ENCODE measurements at regions not wholly inside any gene's neighbourhood (a gene's known extent, or its start where the extent isn't known, plus 50 kb on each side); places are given as distances from the start of the nearest gene placed in this dataset.

- Histone ChIP-seq H3K9me3 (ENCODE audit: control insufficient read depth, low read depth, low read length) (no peaks in the 10 kb centered on the region), H3K27me3 (ENCODE audit: control insufficient read depth, insufficient read depth, low read length) (no peaks in the 10 kb centered on the region), H3K4me3 (ENCODE audit: low read length) (no peak overlapping the region), H3K36me3 (ENCODE audit: control insufficient read depth, low read depth, low read length) (no peaks in the 10 kb centered on the region), H3K9ac (ENCODE audit: low read length) (no peak overlapping the region), H3K4me1 (ENCODE audit: control insufficient read depth, low read depth, low read length) (no peaks in the 10 kb centered on the region), H3K27ac (ENCODE audit: low read length) (no peak overlapping the region)
These were observed 239.0 kb downstream of the OSR1 start for GRCh38 chr2:19119326-19120001.

GRCh38 chr2:19116918-19117317 is 241.5 kb downstream of the OSR1 start:
- Histone ChIP-seq H3K9ac (ENCODE audit: low read length) (no peak overlapping the region), H3K9me3 (ENCODE audit: control insufficient read depth, low read depth, low read length) (no peaks in the 10 kb centered on the region), H3K4me3 (ENCODE audit: low read length) (no peak overlapping the region), H3K27ac (ENCODE audit: low read length) (no peak overlapping the region), H3K4me1 (ENCODE audit: control insufficient read depth, low read depth, low read length) (no peaks in the 10 kb centered on the region), H3K27me3 (ENCODE audit: control insufficient read depth, insufficient read depth, low read length) (no peaks in the 10 kb centered on the region), H3K36me3 (ENCODE audit: control insufficient read depth, low read depth, low read length) (no peaks in the 10 kb centered on the region)

- Histone ChIP-seq H3K4me1 (ENCODE audit: control insufficient read depth, low read depth, low read length) (no peaks in the 10 kb centered on the region), H3K9me3 (ENCODE audit: control insufficient read depth, low read depth, low read length) (no peaks in the 10 kb centered on the region), H3K27ac (ENCODE audit: low read length) (no peak overlapping the region), H3K9ac (ENCODE audit: low read length) (no peak overlapping the region), H3K36me3 (ENCODE audit: control insufficient read depth, low read depth, low read length) (no peaks in the 10 kb centered on the region), H3K4me3 (ENCODE audit: low read length) (no peak overlapping the region), H3K27me3 (ENCODE audit: control insufficient read depth, insufficient read depth, low read length) (no peaks in the 10 kb centered on the region)
These were observed 243.6 kb downstream of the OSR1 start for GRCh38 chr2:19114754-19115231.

GRCh38 chr2:19114126-19114525 is 244.3 kb downstream of the OSR1 start:
- Histone ChIP-seq H3K27ac (ENCODE audit: low read length) (no peak overlapping the region), H3K4me1 (ENCODE audit: control insufficient read depth, low read depth, low read length) (no peaks in the 10 kb centered on the region)

GRCh38 chr2:19111354-19111753 is 247.1 kb downstream of the OSR1 start:
- no peak overlapping the region for H3K27ac ChIP-seq (ENCODE audit: low read length)
- no peak overlapping the region for H3K4me3 ChIP-seq (ENCODE audit: low read length)
- H3K9ac ChIP-seq (ENCODE audit: low read length): no peak overlapping the region
- no peaks in the 10 kb centered on the region for H3K9me3 ChIP-seq (ENCODE audit: control insufficient read depth, low read depth, low read length)
- H3K4me1 ChIP-seq (ENCODE audit: control insufficient read depth, low read depth, low read length): no peaks in the 10 kb centered on the region
- no peaks in the 10 kb centered on the region for H3K36me3 ChIP-seq (ENCODE audit: control insufficient read depth, low read depth, low read length)
- no peaks in the 10 kb centered on the region for H3K27me3 ChIP-seq (ENCODE audit: control insufficient read depth, insufficient read depth, low read length)

More at GRCh38 chr2:19114126-19114525, 244.3 kb downstream of the OSR1 start:
- Histone ChIP-seq H3K27me3 (ENCODE audit: control insufficient read depth, insufficient read depth, low read length) (no peaks in the 10 kb centered on the region), H3K9me3 (ENCODE audit: control insufficient read depth, low read depth, low read length) (no peaks in the 10 kb centered on the region), H3K36me3 (ENCODE audit: control insufficient read depth, low read depth, low read length) (no peaks in the 10 kb centered on the region), H3K9ac (ENCODE audit: low read length) (no peak overlapping the region), H3K4me3 (ENCODE audit: low read length) (no peak overlapping the region)

- Histone ChIP-seq H3K4me1 (ENCODE audit: control insufficient read depth, low read depth, low read length) (no peaks in the 10 kb centered on the region), H3K9ac (ENCODE audit: low read length) (no peak overlapping the region), H3K4me3 (ENCODE audit: low read length) (no peak overlapping the region), H3K9me3 (ENCODE audit: control insufficient read depth, low read depth, low read length) (no peaks in the 10 kb centered on the region), H3K27ac (ENCODE audit: low read length) (no peak overlapping the region), H3K27me3 (ENCODE audit: control insufficient read depth, insufficient read depth, low read length) (no peaks in the 10 kb centered on the region), H3K36me3 (ENCODE audit: control insufficient read depth, low read depth, low read length) (no peaks in the 10 kb centered on the region)
These were observed 248.9 kb downstream of the OSR1 start for GRCh38 chr2:19109518-19109917.

GRCh38 chr2:19106376-19106775 is 252.0 kb downstream of the OSR1 start:
- no peak overlapping the region for H3K4me3 ChIP-seq (ENCODE audit: low read length)
- H3K9me3 ChIP-seq (ENCODE audit: control insufficient read depth, low read depth, low read length): no peaks in the 10 kb centered on the region
- H3K27me3 ChIP-seq (ENCODE audit: control insufficient read depth, insufficient read depth, low read length): no peaks in the 10 kb centered on the region
- H3K36me3 ChIP-seq (ENCODE audit: control insufficient read depth, low read depth, low read length): no peaks in the 10 kb centered on the region
- H3K9ac ChIP-seq (ENCODE audit: low read length): no peak overlapping the region
- H3K27ac ChIP-seq (ENCODE audit: low read length): no peak overlapping the region
- no peaks in the 10 kb centered on the region for H3K4me1 ChIP-seq (ENCODE audit: control insufficient read depth, low read depth, low read length)

- H3K27ac ChIP-seq (ENCODE audit: low read length): no peak overlapping the region
- no peaks in the 10 kb centered on the region for H3K9me3 ChIP-seq (ENCODE audit: control insufficient read depth, low read depth, low read length)
- H3K9ac ChIP-seq (ENCODE audit: low read length): no peak overlapping the region
- no peaks in the 10 kb centered on the region for H3K4me1 ChIP-seq (ENCODE audit: control insufficient read depth, low read depth, low read length)
- H3K36me3 ChIP-seq (ENCODE audit: control insufficient read depth, low read depth, low read length): no peaks in the 10 kb centered on the region
- H3K4me3 ChIP-seq (ENCODE audit: low read length): no peak overlapping the region
- no peaks in the 10 kb centered on the region for H3K27me3 ChIP-seq (ENCODE audit: control insufficient read depth, insufficient read depth, low read length)
These were observed 253.9 kb downstream of the OSR1 start for GRCh38 chr2:19104503-19104902.

GRCh38 chr2:19102696-19103423 is 255.6 kb downstream of the OSR1 start:
- Histone ChIP-seq H3K9ac (ENCODE audit: low read length) (no peak overlapping the region), H3K27ac (ENCODE audit: low read length) (no peak overlapping the region), H3K27me3 (ENCODE audit: control insufficient read depth, insufficient read depth, low read length) (no peaks in the 10 kb centered on the region), H3K4me1 (ENCODE audit: control insufficient read depth, low read depth, low read length) (no peaks in the 10 kb centered on the region), H3K9me3 (ENCODE audit: control insufficient read depth, low read depth, low read length) (no peaks in the 10 kb centered on the region), H3K36me3 (ENCODE audit: control insufficient read depth, low read depth, low read length) (no peaks in the 10 kb centered on the region), H3K4me3 (ENCODE audit: low read length) (no peak overlapping the region)

GRCh38 chr2:19101968-19102367 is 256.5 kb downstream of the OSR1 start:
- no peak overlapping the region for H3K27ac ChIP-seq (ENCODE audit: low read length)
- H3K9ac ChIP-seq (ENCODE audit: low read length): no peak overlapping the region
- H3K36me3 ChIP-seq (ENCODE audit: control insufficient read depth, low read depth, low read length): no peaks in the 10 kb centered on the region
- H3K27me3 ChIP-seq (ENCODE audit: control insufficient read depth, insufficient read depth, low read length): no peaks in the 10 kb centered on the region
- H3K4me1 ChIP-seq (ENCODE audit: control insufficient read depth, low read depth, low read length): no peaks in the 10 kb centered on the region
- no peak overlapping the region for H3K4me3 ChIP-seq (ENCODE audit: low read length)
- no peaks in the 10 kb centered on the region for H3K9me3 ChIP-seq (ENCODE audit: control insufficient read depth, low read depth, low read length)

GRCh38 chr2:19100570-19100969 is 257.9 kb downstream of the OSR1 start:
- Histone ChIP-seq H3K9ac (ENCODE audit: low read length) (no peak overlapping the region), H3K27ac (ENCODE audit: low read length) (no peak overlapping the region), H3K4me1 (ENCODE audit: control insufficient read depth, low read depth, low read length) (no peaks in the 10 kb centered on the region), H3K27me3 (ENCODE audit: control insufficient read depth, insufficient read depth, low read length) (no peaks in the 10 kb centered on the region), H3K36me3 (ENCODE audit: control insufficient read depth, low read depth, low read length) (no peaks in the 10 kb centered on the region), H3K4me3 (ENCODE audit: low read length) (no peak overlapping the region), H3K9me3 (ENCODE audit: control insufficient read depth, low read depth, low read length) (no peaks in the 10 kb centered on the region)

GRCh38 chr2:19099181-19099580 is 259.2 kb downstream of the OSR1 start:
- Histone ChIP-seq H3K4me3 (ENCODE audit: low read length) (no peak overlapping the region), H3K36me3 (ENCODE audit: control insufficient read depth, low read depth, low read length) (no peaks in the 10 kb centered on the region), H3K27ac (ENCODE audit: low read length) (no peak overlapping the region), H3K4me1 (ENCODE audit: control insufficient read depth, low read depth, low read length) (no peaks in the 10 kb centered on the region), H3K9ac (ENCODE audit: low read length) (no peak overlapping the region), H3K27me3 (ENCODE audit: control insufficient read depth, insufficient read depth, low read length) (no peaks in the 10 kb centered on the region), H3K9me3 (ENCODE audit: control insufficient read depth, low read depth, low read length) (no peaks in the 10 kb centered on the region)
